Ecto neural progenitor cell (in vitro differentiated cells): ENCODE measurements at regions not wholly inside any gene's neighbourhood (a gene's known extent, or its start where the extent isn't known, plus 50 kb on each side); places are given as distances from the start of the nearest gene placed in this dataset.

ENCODE experiments used
- DNase-seq: peaks from one replicate; pipeline ENCODE4 v3.0.0-alpha.2; 2018; ENCODE audit warnings: low spot score

DNA sequence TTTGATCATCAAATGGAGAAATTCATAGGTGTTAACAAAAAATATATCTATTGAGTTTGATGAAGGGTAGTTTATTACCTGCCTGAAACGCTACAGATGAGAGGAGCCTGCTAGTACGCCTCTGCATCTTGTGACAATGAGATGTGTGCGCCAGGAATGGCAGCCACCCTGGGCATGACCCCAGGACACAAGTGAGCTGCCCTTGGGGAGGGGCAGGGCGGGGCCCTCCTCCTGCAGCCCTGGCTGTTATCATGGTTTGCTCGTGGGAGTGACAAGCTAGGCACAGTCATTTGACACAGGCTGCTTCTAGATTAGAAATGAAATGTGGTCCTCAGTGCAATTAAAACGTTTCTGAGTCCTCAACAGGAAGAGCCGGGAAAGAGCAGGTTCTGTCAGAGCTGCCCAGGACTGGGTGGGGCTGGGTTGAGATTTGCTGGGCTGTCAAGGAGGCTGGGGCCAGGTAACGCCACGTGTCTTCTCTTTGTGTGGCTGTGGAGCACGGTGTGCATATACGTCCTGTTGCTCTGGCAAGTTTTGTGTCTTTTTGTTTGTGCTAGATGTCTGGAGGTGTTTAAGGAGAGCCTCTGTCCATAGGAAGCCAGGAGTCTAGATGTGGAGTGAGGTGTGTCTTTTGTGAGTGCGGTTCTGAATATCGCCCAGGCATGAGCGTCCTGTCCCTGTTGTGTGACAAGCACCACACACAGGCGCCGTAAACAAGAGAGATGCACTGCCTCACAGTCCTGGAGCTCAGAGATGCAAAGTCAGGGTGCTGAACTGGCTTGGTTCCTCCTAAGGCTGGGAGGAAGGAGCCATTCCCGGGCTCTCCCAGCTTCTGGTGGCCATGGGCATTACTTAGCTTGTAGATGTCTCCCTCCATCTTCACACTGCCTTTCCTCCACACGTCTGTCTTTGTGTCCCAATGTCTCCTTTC is 129.0 kb upstream of the IRX4 start:
- DNase-seq = no peak

DNA sequence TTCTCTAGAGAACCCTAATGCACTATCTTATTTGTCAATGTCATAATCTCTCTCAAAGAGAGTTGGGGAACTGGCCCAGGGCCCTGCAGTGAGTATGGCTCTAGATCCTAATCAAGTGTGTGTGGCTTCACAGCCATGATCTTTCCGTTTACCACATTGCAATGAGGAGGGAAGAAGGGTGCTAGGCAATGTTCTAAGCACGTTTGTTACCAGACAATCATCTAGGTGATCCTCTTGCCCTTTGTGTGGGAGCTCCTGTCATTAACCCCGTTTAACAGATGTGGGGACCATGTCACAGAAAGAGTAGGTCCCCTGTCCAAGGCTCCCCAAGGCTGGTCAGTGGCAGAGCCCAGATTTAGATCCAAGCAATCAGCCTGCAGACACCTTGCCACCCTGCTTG is 128.2 kb upstream of the IRX4 start:
- DNase-seq = no peak

DNA sequence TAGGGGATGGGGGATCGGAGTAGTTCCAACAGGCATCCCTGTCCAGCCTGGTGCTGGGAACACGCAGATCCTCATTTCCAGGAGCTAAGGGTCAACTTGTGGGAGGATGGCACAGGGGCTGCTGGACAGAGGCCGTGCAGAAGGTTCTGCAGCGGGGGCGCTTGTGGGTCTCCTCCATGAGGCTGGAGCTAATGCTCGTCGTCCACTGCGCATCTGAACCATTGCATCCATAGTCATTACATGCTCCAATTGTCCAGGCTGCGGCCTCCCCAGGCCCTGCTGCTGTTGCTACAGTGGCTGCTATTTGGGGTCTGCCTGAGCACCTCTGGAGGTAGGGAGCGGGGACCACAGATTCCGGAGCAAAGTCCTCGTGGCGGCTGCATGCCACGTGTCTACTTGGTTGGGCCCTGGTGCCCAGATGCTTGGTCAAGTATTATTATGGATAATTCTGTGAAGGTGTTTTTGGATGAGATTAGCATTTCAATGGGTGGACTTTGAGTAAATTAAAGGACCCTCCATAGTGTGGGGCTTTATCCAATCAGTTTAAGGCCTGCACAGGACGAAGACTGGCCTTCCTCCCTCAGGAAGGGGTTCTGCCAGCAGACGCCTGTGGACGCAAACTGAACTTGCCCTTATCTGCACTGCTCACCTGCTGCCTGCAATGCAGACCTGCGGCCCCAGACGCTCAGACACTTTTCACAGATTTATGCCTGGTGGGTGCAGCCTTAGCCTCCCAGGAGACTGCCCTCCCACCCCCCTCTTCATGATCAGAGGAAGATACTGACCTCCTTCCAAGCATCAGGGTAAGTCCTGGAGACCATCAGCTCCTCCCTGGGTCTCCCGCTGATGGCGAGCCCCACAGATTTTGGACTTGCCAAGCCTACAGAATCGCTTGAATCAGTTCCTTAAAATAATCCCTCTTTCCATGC is 127.5 kb upstream of the IRX4 start:
- DNase-seq = no peak

DNA sequence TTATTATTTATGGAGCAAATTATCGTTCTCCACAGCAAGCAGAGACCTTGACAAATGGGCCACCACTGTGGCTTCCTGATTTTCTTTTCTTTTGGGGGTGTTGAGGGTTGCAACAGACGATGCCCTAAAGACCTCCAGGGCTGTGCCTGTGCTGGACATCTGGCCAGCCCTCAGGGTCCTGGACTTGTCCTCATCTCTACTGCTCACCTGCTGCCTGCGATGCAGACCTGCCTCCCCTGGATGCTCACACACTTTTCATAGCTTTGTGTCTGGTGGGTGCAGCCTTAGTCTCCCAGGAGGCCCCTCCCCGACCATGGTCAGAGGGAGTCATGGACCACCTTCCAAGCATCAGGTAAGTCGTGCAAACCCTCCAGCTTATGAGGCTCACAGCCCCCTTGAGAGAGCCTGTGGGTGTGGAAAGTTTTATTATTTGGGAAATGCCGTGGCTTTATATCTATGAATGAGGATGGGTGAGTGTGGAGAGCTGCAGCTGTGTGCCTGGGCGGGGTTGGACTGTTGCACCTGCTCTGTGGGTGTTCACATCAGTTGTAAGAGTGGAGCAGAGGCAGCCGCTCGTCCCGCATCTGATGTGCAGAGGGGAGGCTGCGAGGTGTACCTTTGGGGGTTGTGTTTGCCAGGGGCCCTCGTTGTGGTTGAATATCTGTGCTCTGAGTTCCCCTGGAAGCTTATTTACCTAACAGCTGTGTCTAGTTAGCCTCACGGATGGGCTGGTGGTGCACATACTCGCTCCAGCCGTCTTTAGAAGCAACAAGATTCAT is 126.3 kb upstream of the IRX4 start:
- no peak for DNase-seq

DNA sequence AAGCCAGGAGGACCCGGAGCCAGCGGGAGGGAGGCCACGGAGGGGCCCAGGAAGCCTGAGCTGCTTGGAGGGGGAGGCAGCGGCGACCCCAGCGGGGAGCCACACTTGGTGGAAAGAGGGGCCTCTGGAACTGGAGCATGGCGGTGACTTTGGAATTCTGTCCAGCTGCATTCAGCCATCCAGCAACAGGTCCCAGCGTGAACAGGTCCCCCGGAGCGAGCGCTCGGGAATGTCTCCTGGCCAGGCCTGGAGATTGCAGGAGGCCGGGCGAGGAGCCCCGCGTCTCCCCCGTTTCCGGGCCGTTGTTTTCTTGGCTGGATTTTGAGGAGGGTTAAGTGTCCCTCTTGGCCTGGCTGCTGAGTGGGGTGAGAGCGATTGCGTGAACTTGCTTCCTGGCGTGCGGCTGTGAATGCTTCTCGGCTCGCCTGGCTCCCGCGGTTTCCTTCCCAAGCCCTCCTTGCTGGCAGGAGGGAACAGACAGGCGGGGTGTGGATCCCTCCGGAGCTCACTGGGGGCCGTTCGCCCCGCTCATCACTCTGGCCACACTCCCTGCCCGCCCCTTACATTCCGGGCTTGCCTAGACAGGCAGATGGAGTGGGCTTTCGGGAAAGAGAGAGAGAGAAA is 125.3 kb upstream of the IRX4 start:
- no peak for DNase-seq

DNA sequence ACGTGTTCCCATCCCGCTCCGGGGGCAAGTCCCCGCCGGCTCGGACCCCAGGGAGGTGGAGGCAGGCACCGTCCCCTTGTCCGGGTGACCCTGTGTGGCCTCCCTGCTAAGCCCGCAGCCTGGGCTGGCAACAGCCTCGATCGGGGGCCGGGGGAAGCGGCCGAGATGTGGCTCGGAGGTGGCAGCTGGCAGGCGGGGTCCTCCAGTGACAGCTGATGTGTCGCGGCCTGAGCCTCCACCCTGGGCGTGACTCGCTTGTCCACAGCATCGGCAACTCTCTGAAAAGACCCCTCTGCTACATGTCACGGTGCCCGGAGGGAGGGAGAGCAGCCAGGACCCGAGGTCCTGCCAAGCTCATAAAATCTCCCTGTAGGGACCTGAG is 124.8 kb upstream of the IRX4 start:
- no peak for DNase-seq

DNA sequence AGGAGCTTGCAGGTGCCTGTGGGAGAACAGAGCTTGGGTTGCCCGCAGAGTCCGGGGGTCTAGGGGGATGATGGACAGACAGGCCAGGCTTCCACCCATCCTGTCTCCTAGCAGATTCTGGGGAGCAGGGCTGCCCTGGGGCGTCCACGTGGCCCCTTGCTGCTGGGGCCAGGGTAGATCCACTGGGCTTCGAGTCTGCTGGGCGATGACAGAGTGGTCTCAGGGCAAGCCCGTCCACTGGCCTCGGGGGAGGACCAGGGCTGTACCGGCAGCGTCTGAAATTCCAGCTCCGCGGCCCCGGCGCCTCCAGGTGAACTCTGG is 124.2 kb upstream of the IRX4 start:
- no peak for DNase-seq

DNA sequence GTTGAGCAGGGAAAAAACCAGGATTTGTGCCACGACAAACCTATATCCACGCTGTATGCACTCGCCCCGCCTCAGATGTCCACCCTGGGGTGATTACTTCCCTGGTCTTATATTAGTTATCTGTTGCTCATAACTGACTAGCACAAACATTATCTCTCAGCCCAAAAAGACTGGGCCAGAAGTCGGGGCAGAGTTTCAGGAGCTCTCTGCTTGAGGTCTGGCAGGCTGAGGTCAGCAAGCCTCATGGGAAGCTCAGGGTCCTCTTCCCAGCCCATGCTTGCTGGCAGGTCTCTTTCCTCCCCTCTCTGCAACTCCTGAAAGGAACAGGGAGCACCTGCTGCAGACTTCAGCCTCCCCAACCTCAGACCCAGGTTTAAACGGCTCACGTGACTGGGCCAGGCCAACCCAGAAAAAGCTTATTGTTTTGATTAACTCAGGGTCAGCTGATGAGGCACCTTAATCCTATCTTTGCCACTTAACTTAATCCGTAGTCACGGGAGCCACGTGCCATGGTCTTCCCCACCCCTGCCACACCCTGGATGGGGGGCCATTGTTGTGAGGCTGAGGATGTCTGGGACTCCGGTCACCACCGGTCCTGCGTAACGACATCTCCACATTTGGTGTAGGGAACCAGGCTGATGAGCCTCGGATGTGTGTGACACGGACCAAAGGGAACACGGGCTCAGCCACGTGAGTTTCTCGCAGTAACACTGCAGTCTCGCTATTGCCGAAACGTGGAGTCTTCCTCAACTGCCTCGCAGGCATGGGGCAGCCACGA is 123.7 kb upstream of the IRX4 start:
- DNase-seq = no peak

DNA sequence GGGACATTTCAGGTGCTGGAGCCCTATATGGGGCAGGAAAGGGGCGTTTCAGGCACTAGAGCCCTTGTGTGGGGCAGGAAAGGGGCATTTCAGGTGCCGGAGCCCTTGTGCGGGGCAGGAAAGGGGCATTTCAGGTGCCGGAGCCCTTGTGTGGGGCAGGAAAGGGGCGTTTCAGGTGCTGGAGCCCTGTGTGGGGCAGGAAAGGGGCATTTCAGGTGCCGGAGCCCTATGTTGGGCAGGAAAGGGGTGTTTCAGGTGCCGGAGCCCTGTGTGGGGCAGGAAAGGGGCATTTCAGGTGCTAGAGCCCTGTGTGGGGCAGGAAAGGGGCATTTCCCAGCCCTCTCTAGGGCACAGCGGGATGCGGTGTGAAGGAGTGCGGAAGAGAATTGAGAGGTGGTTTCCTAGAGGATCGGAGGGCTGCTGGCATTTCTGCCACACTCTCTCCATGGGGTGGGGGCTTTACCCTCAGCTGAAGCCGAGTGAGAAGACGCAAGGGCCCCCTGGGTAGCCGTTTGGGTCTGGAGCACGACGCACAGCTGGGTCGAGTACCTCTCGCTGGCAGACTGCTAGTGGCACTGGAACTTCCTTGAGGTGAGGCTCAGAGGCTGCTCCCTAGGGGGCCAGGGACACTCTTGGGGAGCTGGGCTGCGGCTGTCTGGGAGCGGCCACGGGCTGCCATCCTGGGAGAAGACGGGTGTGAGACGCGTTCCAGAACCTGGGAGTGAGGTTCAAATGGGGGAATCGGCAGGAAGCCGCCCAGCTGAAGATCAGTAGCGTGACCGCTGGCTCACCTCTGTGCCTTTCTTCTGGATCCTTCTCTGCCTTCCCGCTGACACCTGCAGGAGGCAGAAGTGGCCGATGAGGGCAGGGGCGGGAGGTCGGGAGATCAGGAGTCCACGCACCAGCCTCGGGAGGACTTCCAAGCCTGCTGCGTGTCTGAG is 122.6 kb upstream of the IRX4 start:
- DNase-seq = no peak

DNA sequence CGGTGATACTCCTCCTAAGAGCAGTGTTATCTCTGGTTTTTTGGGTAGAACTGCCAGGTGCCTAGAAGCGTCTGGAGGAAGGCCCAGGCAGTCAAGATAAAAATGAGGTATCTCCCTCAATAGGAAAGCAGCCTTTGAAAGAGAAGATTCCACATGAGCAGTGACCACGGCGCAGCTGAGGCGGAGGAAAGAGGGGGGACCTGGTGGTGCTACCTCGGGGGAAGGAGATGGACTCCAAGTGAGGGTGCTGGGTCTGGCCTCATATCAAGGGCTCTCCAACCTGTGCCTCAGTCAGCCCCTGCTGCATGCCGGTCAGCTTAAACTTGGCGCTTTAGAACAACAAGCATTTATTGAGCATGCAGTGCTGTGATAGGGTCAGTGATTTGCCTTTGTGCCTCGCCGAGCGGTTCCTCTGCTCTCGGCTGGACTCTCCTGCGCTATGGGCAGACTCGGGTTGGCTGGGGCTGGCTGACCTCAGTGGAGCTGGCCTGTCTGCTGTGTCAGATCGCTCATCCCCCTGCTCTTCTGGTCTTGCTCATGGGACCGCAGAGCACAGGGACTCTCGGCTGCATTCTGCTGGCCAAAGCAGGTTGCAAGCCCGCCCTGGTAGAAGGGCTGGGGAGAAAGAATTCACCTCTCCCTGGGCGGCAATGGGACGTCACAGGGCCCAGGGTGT is 121.1 kb upstream of the IRX4 start:
- no peak for DNase-seq

DNA sequence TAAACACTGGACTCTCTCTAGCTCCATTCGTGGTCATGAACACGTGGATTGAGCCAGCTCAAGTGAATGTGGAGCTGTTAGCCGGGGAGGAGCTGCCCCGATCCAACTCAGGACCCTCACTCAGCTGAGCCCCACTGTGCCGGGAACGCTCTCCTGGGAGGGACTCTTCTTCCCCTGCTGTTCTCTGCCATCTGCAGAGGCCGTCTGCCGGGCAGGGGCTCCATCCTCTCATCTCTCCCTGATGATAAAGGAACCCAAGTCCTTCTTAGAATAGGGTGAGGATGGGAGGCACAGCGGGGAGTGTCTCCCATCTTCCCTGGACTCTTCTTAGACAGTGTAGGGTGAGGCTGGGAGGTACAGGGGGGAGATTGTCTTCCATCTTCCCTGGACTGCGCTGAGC is 120.5 kb upstream of the IRX4 start:
- no peak for DNase-seq

DNA sequence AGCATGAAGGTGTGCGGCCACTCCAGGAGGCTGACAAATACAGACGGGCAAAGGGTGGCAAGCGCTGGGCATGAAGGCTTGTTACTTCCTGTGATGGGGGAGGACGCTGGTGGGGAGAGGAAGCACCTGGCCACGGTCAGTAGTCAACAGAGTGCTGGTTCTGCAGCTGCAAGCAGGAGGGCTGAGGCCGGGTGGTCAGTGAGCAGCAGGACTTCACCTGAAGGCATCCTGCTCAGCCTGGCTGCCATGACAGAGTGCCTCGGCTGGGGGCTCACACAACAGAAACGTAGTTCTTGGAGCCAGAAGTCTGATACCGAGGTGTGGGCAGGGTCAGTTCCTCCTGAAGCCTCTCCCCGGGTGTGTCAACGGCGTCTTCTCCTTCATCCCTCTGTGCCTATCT is 118.6 kb upstream of the IRX4 start:
- no peak for DNase-seq

DNA sequence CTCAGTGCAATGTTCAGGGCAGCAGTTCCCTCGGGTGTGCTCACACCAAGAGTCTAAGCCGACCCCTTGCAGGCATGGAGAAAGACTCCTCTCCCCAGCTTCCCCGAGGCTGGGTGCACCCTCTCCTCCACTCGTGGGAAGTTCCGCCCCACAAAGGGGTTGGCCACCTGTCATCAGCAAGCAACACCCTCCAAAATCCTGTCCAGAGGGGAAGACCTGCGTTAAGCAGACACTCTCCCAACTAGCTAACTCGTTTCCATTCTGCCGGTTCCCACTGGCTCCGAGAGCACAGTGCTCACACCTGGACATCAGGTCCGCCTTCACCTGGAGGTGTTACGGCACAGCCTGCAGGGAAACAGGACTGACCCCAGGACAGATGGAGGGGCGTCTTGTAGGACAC is 117.9 kb upstream of the IRX4 start:
- no peak for DNase-seq

DNA sequence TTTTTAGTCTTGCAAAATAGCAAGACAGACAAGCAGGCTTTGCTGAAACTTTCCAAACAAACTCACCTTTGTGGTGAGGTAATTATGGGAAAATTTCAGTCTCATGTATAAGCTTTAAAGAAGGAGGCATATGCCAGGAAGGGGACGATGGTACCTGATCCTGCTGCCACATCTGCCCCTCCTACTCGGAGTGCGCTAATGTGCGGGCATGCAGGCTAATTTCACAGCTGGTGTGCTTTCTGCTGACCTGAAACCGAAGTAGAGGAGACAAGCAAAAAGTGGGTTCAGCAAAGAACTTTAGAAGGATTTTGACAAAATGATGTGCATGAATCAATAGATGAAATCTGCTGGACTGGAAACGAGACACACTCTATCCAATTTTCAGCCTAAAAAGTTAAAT is 117.1 kb upstream of the IRX4 start:
- no peak for DNase-seq

DNA sequence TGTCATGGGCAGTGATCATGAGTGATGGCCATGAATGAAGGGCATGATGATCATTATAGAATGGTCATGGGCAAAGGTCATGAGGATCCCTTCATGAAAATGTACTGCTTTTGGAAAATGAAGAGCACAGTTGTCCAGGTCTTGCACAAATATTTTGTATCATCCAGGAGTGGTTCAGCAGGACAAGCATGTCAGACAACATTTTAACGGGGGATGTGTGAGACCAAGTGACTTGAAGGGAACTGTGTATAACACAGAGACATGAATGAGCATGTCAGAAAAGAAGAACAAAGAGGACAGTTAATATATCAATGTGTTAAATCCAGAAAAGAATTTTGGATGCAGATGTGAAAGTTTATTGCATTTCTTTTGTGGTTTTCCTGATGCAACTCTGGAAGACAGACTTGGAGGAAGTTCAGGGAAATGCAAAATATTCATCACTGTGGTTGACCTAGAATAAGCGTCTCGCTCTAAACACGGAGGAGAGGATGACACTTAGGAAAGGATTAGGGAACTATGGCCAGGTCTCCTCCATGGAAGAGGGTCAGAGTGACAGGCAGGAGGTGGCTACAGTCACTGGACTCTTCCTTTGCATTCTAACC is 116.1 kb upstream of the IRX4 start:
- no peak for DNase-seq

DNA sequence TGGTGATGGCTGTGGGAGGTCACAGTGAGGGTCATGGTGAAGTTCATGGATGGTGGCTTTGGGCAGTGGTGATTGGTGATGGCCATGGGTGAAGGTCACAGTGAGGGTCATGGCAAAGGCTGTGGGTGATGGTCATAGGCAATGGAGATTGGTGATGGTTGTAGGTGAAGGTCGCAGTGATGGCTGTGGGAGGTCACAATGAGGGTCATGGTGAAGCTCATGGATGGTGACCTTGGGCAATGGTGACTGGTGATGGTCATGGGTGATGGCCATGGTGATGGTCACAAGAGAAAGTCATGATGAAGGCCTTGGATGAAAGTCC is 115.6 kb upstream of the IRX4 start:
- DNase-seq = no peak

DNA sequence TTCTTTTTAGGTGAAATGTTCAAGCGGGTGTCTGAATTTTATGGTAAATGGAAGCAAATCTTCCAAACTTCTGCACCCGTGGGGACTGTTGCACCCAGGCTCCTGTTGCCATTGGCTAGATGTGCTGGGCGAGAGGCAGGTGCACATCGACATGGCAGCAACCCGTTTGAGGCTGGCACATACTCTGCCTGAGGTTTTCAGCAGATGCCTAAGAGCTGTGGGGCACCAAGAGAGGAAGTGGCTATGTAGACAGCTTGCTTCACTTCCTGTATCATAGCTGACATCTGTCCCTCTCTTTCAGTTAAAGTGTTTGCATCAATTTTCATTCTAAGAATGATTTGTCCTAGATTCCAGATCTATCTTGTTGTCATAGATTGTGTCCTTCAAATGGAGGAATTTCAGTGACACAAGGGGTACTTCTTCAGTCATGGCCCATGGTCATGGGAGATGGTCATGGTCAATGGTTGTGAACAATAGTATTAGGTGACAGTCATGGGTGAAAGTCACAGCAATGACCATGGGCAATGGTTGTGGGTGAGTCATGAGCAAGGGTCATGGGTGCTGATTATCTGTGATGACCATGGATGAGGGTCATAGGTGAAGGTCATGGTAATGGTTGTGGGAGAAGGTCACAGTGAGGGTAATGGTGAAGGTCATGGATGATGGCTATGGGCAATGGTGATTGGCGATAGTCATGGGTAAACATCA is 115.1 kb upstream of the IRX4 start:
- no peak for DNase-seq

DNA sequence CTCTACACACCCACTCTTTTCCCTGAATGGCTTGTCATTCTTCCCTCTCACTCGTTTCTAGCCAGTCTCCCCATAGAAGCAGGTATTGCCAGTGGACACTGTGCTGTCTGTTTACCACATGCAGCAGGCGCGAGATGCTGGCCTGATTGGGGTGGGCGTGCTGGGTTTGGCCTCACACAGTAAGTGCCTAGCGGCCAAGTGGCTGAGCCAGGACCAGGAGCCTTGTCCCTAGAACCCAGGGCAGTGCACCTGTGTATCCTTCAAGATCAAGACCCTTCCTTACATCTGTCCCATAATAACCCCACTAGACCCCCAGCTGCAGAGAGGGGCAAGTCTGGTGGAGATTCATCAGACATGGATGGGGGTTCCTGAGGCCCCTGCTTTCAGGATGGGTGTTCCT is 112.8 kb upstream of the IRX4 start:
- no peak for DNase-seq

DNA sequence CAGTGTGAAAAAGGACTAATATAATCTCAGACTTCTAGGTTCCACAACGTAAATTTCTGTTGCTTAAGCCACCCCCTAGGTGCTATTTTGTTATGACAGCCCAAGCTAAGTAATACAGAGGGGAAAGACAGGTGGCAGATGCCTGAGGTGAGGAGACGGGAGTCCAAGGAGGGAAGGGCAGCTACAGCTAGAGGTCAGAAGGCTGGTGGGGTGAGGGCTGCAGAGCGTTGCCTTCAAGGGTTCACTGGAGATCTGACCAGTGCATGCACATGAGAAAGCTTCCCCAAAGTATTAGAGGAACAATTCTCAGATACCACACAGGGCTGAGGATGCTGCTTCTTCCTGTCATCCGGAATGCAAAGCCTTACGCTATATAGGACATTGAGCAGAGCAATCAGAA is 104.7 kb upstream of the IRX4 start:
- DNase-seq = peak; percentile 16
